H1 (cell line): ENCODE measurements at regions not wholly inside any gene's neighbourhood (a gene's known extent, or its start where the extent isn't known, plus 50 kb on each side); places are given as distances from the start of the nearest gene placed in this dataset.
A peak's percentile ranks its signal among the peaks of the same experiment; 100 is the strongest.
"Not testable (repeated sequence)": the region's sequence is repeated elsewhere in the genome, so short reads cannot be mapped to it uniquely, and the experiment has no call there.

Experiments
- CTCF ChIA-PET: fragments of 300-600 bp; sonication (Branson Sonifier 250); formaldehyde crosslinking; loops from one replicate; lab custom pipeline; 2021; ENCODE audit not compliant: partially characterized antibody; lab: Charles Lee
- POLR2A ChIA-PET: fragments of 300-600 bp; sonication (Branson Sonifier 250); formaldehyde crosslinking; loops from one replicate; lab custom pipeline; 2021; ENCODE audit warnings: inconsistent platforms; ENCODE audit not compliant: partially characterized antibody; lab: Charles Lee
- DNase-seq, 2 experiments: peaks; one replicate each; pipeline versions ENCODE4 v3.0.0 to v3.0.0-alpha.2; 2010 to 2022; ENCODE audit warnings: low spot score in 2 of 2, low read depth in 1 of 2, mixed read lengths in 1 of 2
- FAIRE-seq: peaks from 2 replicates; lab custom pipeline; 2011; peaks lifted over from hg19 to GRCh38; lab: Jason Lieb, UNC
- H2AFZ ChIP-seq: 2 replicates; pipeline ENCODE4 v1.8.1; 2012; ENCODE audit warnings: low read length, inconsistent platforms
- H2AK5ac ChIP-seq: 2 replicates; pipeline ENCODE4 v1.6.1; 2013; ENCODE audit warnings: low read depth, low read length
- H2BK120ac ChIP-seq: replicated peaks from 2 replicates; pipeline ENCODE3; 2013; ENCODE audit warnings: low read depth, low read length, inconsistent platforms
- H2BK12ac ChIP-seq: 2 replicates; pipeline ENCODE4 v1.6.1; 2013; ENCODE audit warnings: low read depth, low read length
- H2BK15ac ChIP-seq: 2 replicates; pipeline ENCODE4 v1.6.1; 2013; ENCODE audit warnings: low read length
- H2BK20ac ChIP-seq: 2 replicates; pipeline ENCODE4 v1.6.1; 2013; ENCODE audit warnings: low read length
- H2BK5ac ChIP-seq: 2 replicates; pipeline ENCODE4 v1.6.1; 2013; ENCODE audit warnings: low read depth, low read length
- H3K14ac ChIP-seq: 2 replicates; pipeline ENCODE4 v1.6.1; 2013; ENCODE audit warnings: inconsistent platforms; ENCODE audit not compliant: insufficient read length
- H3K18ac ChIP-seq: 2 replicates; pipeline ENCODE4 v1.6.1; 2013; ENCODE audit warnings: low read length; ENCODE audit errors: extremely low read depth
- H3K23ac ChIP-seq: 2 replicates; pipeline ENCODE4 v1.6.1; 2013; ENCODE audit warnings: inconsistent platforms; ENCODE audit not compliant: insufficient read length
- H3K23me2 ChIP-seq: 2 replicates; pipeline ENCODE4 v1.6.1; 2013; ENCODE audit warnings: low read depth, low read length
- H3K27ac ChIP-seq: 2 replicates; pipeline ENCODE4 v1.6.1; 2011; ENCODE audit warnings: low read depth, low read length, inconsistent platforms
- H3K27me3 ChIP-seq, 4 experiments: replicated peaks in 1 of 4; 1 replicate in 1 of 4; 2 replicates in 3 of 4; pipeline versions ENCODE4 v1.6.1 to v1.8.1; 2011 to 2013; ENCODE audit warnings: low read length in 3 of 4, mild to moderate bottlenecking in 3 of 4, inconsistent platforms in 2 of 4, mixed read lengths in 2 of 4, moderate library complexity in 1 of 4; ENCODE audit not compliant: control insufficient read depth in 3 of 4, insufficient read depth in 3 of 4; ENCODE audit errors: extremely low read depth in 1 of 4
- H3K36me3 ChIP-seq, 4 experiments: 2 replicates each; pipeline versions ENCODE4 v1.6.1 to v1.8.1; 2011 to 2013; ENCODE audit warnings: mild to moderate bottlenecking in 4 of 4, low read length in 3 of 4, moderate library complexity in 2 of 4, control low read depth in 1 of 4, inconsistent platforms in 1 of 4; ENCODE audit not compliant: insufficient read depth in 4 of 4, control insufficient read depth in 2 of 4
- H3K4ac ChIP-seq: replicated peaks from 2 replicates; pipeline ENCODE3; 2013; ENCODE audit warnings: low read length, low read depth, mixed read lengths, inconsistent platforms; ENCODE audit not compliant: insufficient read length
- H3K4me1 ChIP-seq, 4 experiments: replicated peaks in 1 of 4; 1 replicate in 1 of 4; 2 replicates in 3 of 4; pipeline versions ENCODE4 v1.6.1 to v1.8.1; 2011 to 2013; ENCODE audit warnings: low read length in 3 of 4, inconsistent platforms in 2 of 4, mixed read lengths in 1 of 4; ENCODE audit not compliant: insufficient read depth in 4 of 4, control insufficient read depth in 3 of 4
- H3K4me2 ChIP-seq, 2 experiments: 2 replicates each; pipeline versions ENCODE4 v1.6.1 to v1.8.1; 2011 to 2013; ENCODE audit warnings: low read depth in 2 of 2, low read length in 2 of 2, control low read depth in 1 of 2, inconsistent platforms in 1 of 2, mild to moderate bottlenecking in 1 of 2; ENCODE audit not compliant: insufficient read depth in 1 of 2
- H3K4me3 ChIP-seq, 4 experiments: fragments of 200-600, 300-600 bp in 1 of 4; sonication (generic), shearing (Covaris generic), sonication (Bioruptor Twin) in 1 of 4; 2 replicates each; pipeline versions ENCODE4 v1.5.1 to v1.8.1; 2011 to 2016; ENCODE audit warnings: low read length in 4 of 4, low read depth in 3 of 4, control low read depth in 2 of 4, inconsistent platforms in 2 of 4, mild to moderate bottlenecking in 2 of 4, mixed read lengths in 1 of 4, moderate library complexity in 1 of 4; ENCODE audit not compliant: insufficient read depth in 2 of 4; ENCODE audit errors: extremely low read depth in 1 of 4
- H3K56ac ChIP-seq: replicated peaks from 2 replicates; pipeline ENCODE3; 2013; ENCODE audit warnings: low read depth, mild to moderate bottlenecking, mixed read lengths, low read length, inconsistent platforms; ENCODE audit not compliant: insufficient read length
- H3K79me1 ChIP-seq: 2 replicates; pipeline ENCODE4 v1.6.1; 2013; ENCODE audit warnings: low read depth, low read length, control low read depth
- H3K79me2 ChIP-seq, 2 experiments: 2 replicates each; pipeline versions ENCODE4 v1.6.1 to v1.8.1; 2012 to 2013; ENCODE audit warnings: low read length in 2 of 2, mild to moderate bottlenecking in 2 of 2, inconsistent platforms in 1 of 2; ENCODE audit not compliant: insufficient read depth in 2 of 2, control insufficient read depth in 1 of 2
- H3K9ac ChIP-seq, 4 experiments: replicated peaks in 1 of 4; 1 replicate in 1 of 4; 2 replicates in 3 of 4; pipeline versions ENCODE4 v1.6.1 to v1.8.1; 2011 to 2013; ENCODE audit warnings: low read depth in 3 of 4, low read length in 3 of 4, control low read depth in 2 of 4, mild to moderate bottlenecking in 2 of 4, moderate library complexity in 2 of 4, inconsistent platforms in 1 of 4; ENCODE audit errors: extremely low read depth in 1 of 4
- H3K9me3 ChIP-seq, 2 experiments: 2 replicates each; pipeline versions ENCODE4 v1.6.1 to v1.8.1; 2012 to 2013; ENCODE audit warnings: mild to moderate bottlenecking in 2 of 2, moderate library complexity in 2 of 2, control low read depth in 1 of 2, inconsistent platforms in 1 of 2, low read depth in 1 of 2, low read length in 1 of 2, mixed read lengths in 1 of 2; ENCODE audit not compliant: insufficient read depth in 2 of 2
- H4K20me1 ChIP-seq, 2 experiments: replicated peaks in 1 of 2; 2 replicates each; pipeline versions ENCODE3 to v1.8.1; 2011 to 2013; ENCODE audit warnings: inconsistent platforms in 2 of 2, low read length in 2 of 2, mild to moderate bottlenecking in 1 of 2; ENCODE audit not compliant: insufficient read depth in 2 of 2, control insufficient read depth in 1 of 2
- H4K5ac ChIP-seq: 2 replicates; pipeline ENCODE4 v1.6.1; 2013; ENCODE audit warnings: low read length, low read depth, mixed read lengths, inconsistent platforms; ENCODE audit not compliant: insufficient read length
- H4K8ac ChIP-seq: 2 replicates; pipeline ENCODE4 v1.8.0; 2013; ENCODE audit warnings: mild to moderate bottlenecking, moderate library complexity, low read length, inconsistent platforms; ENCODE audit not compliant: insufficient read depth; ENCODE audit errors: extremely low read depth
- H4K91ac ChIP-seq: replicated peaks from 2 replicates; pipeline ENCODE3; 2013; ENCODE audit warnings: low read length, mixed read lengths, inconsistent platforms; ENCODE audit not compliant: insufficient read length
- CTCF ChIP-seq, 3 experiments: IDR thresholded peaks; 1 replicate in 2 of 3; 2 replicates in 1 of 3; pipeline versions ENCODE4 v1.5.1 to v1.6.1; 2011; ENCODE audit warnings: low read length in 3 of 3, mild to moderate bottlenecking in 3 of 3, inconsistent platforms in 2 of 3, low read depth in 1 of 3, moderate library complexity in 1 of 3; ENCODE audit not compliant: insufficient read depth in 1 of 3; ENCODE audit errors: control extremely low read depth in 1 of 3
- FOSL1 ChIP-seq: IDR thresholded peaks from 2 replicates; pipeline ENCODE4 v1.6.1; 2011; ENCODE audit warnings: mild to moderate bottlenecking, low read depth, low read length, moderate library complexity; ENCODE audit not compliant: insufficient read depth
- MAX ChIP-seq: IDR thresholded peaks from 2 replicates; pipeline ENCODE4 v1.6.1; 2012; ENCODE audit warnings: inconsistent platforms
- POLR2A ChIP-seq, 2 experiments: IDR thresholded peaks; 1 replicate in 1 of 2; 2 replicates in 1 of 2; pipeline ENCODE4 v1.6.1; 2011; ENCODE audit warnings: low read depth in 2 of 2, low read length in 2 of 2, mild to moderate bottlenecking in 2 of 2; ENCODE audit errors: control extremely low read depth in 1 of 2
- RAD21 ChIP-seq, 2 experiments: IDR thresholded peaks in 1 of 2; conservative IDR thresholded peaks in 1 of 2; 2 replicates each; pipeline ENCODE4 v1.6.1; 2011; ENCODE audit warnings: low read depth in 2 of 2, low read length in 2 of 2, improper control_type of control experiment in 1 of 2, inconsistent platforms in 1 of 2, mild to moderate bottlenecking in 1 of 2, moderate library complexity in 1 of 2
- TAF1 ChIP-seq: IDR thresholded peaks from 2 replicates; pipeline ENCODE4 v1.6.1; 2011; ENCODE audit warnings: mild to moderate bottlenecking, low read depth, low read length
- TBP ChIP-seq: IDR thresholded peaks from 2 replicates; pipeline ENCODE4 v1.6.1; 2011; ENCODE audit warnings: low read depth, low read length, improper control_type of control experiment
- TCF12 ChIP-seq: IDR thresholded peaks from 2 replicates; pipeline ENCODE4 v1.6.1; 2011; ENCODE audit warnings: low read depth, mild to moderate bottlenecking, low read length
- YY1 ChIP-seq: IDR thresholded peaks from 2 replicates; pipeline ENCODE4 v1.6.1; 2011; ENCODE audit warnings: low read depth, mild to moderate bottlenecking, low read length
- WGBS, 2 experiments: shearing (Covaris generic) in 1 of 2; methylation state at CpG; one replicate each; pipeline versions ENCODE4 v1.1.6 to v1.1.7; 2013 to 2015; ENCODE audit warnings: low lambda C conversion rate in 2 of 2, mixed read lengths in 2 of 2, inconsistent platforms in 1 of 2, low coverage in 1 of 2, missing lambda C conversion rate in 1 of 2; ENCODE audit not compliant: insufficient replicate concordance in 2 of 2, insufficient coverage in 1 of 2, insufficient read length in 1 of 2; ENCODE audit errors: extremely low coverage in 1 of 2, missing lambda C conversion rate in 1 of 2; 5-methylcytosine and 5-hydroxymethylcytosine counted together

- not testable (repeated sequence) for H3K27me3 ChIP-seq, H3K56ac ChIP-seq, H3K79me1 ChIP-seq, H4K8ac ChIP-seq, H2BK15ac ChIP-seq, H2BK20ac ChIP-seq, H2BK5ac ChIP-seq, H4K91ac ChIP-seq, H3K18ac ChIP-seq, H2BK120ac ChIP-seq, H2AK5ac ChIP-seq, H3K79me2 ChIP-seq, H3K27ac ChIP-seq, H4K20me1 ChIP-seq, H3K23me2 ChIP-seq, H3K36me3 ChIP-seq, H3K23ac ChIP-seq, H2AFZ ChIP-seq, H3K9ac ChIP-seq, H3K14ac ChIP-seq, H3K4ac ChIP-seq, H2BK12ac ChIP-seq, H3K9me3 ChIP-seq, FAIRE-seq, H3K4me1 ChIP-seq
- CTCF ChIA-PET = interaction anchor here (0.7 to 3.2 kb wide), 12 partner anchors 16 to 159 kb away, joined by 3 to 15 read pairs (median 3); no protein-coding TSS in a partner anchor
- WGBS, 2 experiments = 20% methylated on average over 7 of the region's 9 CpGs; no CpG with 5 or more reads in 1 of the 2 experiments
- TF ChIP-seq FOSL1 (0 out of 2 replicates have a peak, but pooled peaks have one; percentile 30), YY1 (peak; percentile 47; the same call in 1 of the 2 replicates), MAX (peak; percentile 47; the same call in 1 of the 2 replicates), TBP (peak; percentile 45; the same call in 1 of the 2 replicates), POLR2A (IDR thresholded peaks at IDR 0.05; ENCODE audit: control extremely low read depth in 1 of 2, low read depth in 2 of 2, low read length in 2 of 2) (0 out of 3 replicates have a peak, but pooled peaks of 1 of the 2 experiments have one; percentile 26), TAF1 (peak; percentile 53; the same call in 1 of the 2 replicates), TCF12 (peak; percentile 86; the same call in 1 of the 2 replicates), CTCF (IDR thresholded peaks at IDR 0.05; ENCODE audit: control extremely low read depth in 1 of 3, insufficient read depth in 1 of 3, low read depth in 1 of 3, low read length in 3 of 3) (peak; percentile 57 to 71 (median 58)), RAD21 (IDR thresholded peaks at IDR 0.05 in 1 of 2, conservative IDR thresholded peaks at IDR 0.05 in 1 of 2; ENCODE audit: low read depth in 2 of 2, low read length in 2 of 2) (peak; percentile 57 to 58)
- DNase-seq = peak; percentile 72 to 79
- Histone ChIP-seq H3K4me2 (peak overlapping the region; percentile 21 to 50; a peak in 2 of 4 replicates), H3K4me3 (peak overlapping the region in 1 of 4 experiments; percentile 28; a peak in 1 of 8 replicates), H4K5ac (peak overlapping the region; percentile 14)
- POLR2A ChIA-PET = interaction anchor here (0.7 to 1.4 kb wide), 4 partner anchors 41 to 90 kb away, joined by 3 to 4 read pairs (median 3); no protein-coding TSS in a partner anchor
These were observed 77.8 kb upstream of the LPCAT1 start for GRCh38 chr5:1601565-1601964.
